Hepatocyte (in vitro differentiated cells): ENCODE measurements at regions not wholly inside any gene's neighbourhood (a gene's known extent, or its start where the extent isn't known, plus 50 kb on each side); places are given as distances from the start of the nearest gene placed in this dataset.

Experiments
- DNase-seq: peaks from one replicate; pipeline ENCODE4 v3.0.0-alpha.2; 2016; ENCODE audit warnings: low spot score
- H2AFZ ChIP-seq: fragments of 200-600 bp; sonication (generic); 2 replicates; pipeline ENCODE4 v1.6.0; 2016; ENCODE audit warnings: antibody characterized with exemption, mild to moderate bottlenecking
- H3K27ac ChIP-seq: fragments of 200-600 bp; sonication (generic); 2 replicates; pipeline ENCODE4 v1.5.1; 2016; ENCODE audit warnings: mild to moderate bottlenecking
- H3K27me3 ChIP-seq: fragments of 200-600 bp; sonication (generic); 2 replicates; pipeline ENCODE4 v1.6.1; 2016
- H3K36me3 ChIP-seq: fragments of 200-600 bp; sonication (generic); replicated peaks from 2 replicates; pipeline ENCODE4 v1.5.1; 2016; ENCODE audit warnings: low read depth; ENCODE audit not compliant: insufficient read depth
- H3K4me1 ChIP-seq: fragments of 200-600 bp; sonication (generic); 2 replicates; pipeline ENCODE4 v1.5.1; 2016; ENCODE audit warnings: mild to moderate bottlenecking, moderate library complexity; ENCODE audit not compliant: insufficient read depth
- H3K4me2 ChIP-seq: fragments of 200-600 bp; sonication (generic); 2 replicates; pipeline ENCODE4 v1.6.0; 2016
- H3K4me3 ChIP-seq: fragments of 200-600 bp; sonication (generic); 2 replicates; pipeline ENCODE4 v1.5.1; 2016; ENCODE audit warnings: mild to moderate bottlenecking
- H3K79me2 ChIP-seq: fragments of 200-600 bp; sonication (generic); 2 replicates; pipeline ENCODE4 v1.6.0; 2017; ENCODE audit warnings: mild to moderate bottlenecking
- H3K9me2 ChIP-seq: fragments of 200-600 bp; sonication (generic); replicated peaks from 2 replicates; pipeline ENCODE4 v1.6.0; 2017; ENCODE audit warnings: mild to moderate bottlenecking; ENCODE audit not compliant: insufficient read depth
- H3K9me3 ChIP-seq: fragments of 200-600 bp; sonication (generic); 2 replicates; pipeline ENCODE4 v1.5.1; 2016; ENCODE audit warnings: low read depth, mild to moderate bottlenecking
- H4K20me1 ChIP-seq: fragments of 200-600 bp; sonication (generic); 2 replicates; pipeline ENCODE4 v1.6.0; 2016; ENCODE audit warnings: mild to moderate bottlenecking; ENCODE audit not compliant: insufficient read depth, poor library complexity, severe bottlenecking
- EZH2 ChIP-seq: fragments of 200-600 bp; sonication (generic); IDR thresholded peaks from 2 replicates; pipeline ENCODE4 v1.6.1; 2016; ENCODE audit warnings: antibody characterized with exemption, mild to moderate bottlenecking, borderline replicate concordance
- EZH2phosphoT487 ChIP-seq: fragments of 200-600 bp; sonication (generic); IDR thresholded peaks from one replicate; pipeline ENCODE4 v1.6.1; 2018; ENCODE audit warnings: antibody characterized with exemption, mild to moderate bottlenecking, low read depth, moderate library complexity; ENCODE audit not compliant: unreplicated experiment, severe bottlenecking
- WGBS: methylation state at CpG from one replicate; pipeline ENCODE4 v1.1.6; 2016; ENCODE audit warnings: low lambda C conversion rate; ENCODE audit errors: missing lambda C conversion rate; 5-methylcytosine and 5-hydroxymethylcytosine counted together
- TF ChIP-seq, protein P1 (sequence below): fragments of 200-600 bp; sonication (generic); IDR thresholded peaks from 2 replicates; pipeline ENCODE4 v1.5.1; 2016; ENCODE audit warnings: antibody characterized with exemption, mild to moderate bottlenecking; ENCODE audit not compliant: poor library complexity

DNA sequence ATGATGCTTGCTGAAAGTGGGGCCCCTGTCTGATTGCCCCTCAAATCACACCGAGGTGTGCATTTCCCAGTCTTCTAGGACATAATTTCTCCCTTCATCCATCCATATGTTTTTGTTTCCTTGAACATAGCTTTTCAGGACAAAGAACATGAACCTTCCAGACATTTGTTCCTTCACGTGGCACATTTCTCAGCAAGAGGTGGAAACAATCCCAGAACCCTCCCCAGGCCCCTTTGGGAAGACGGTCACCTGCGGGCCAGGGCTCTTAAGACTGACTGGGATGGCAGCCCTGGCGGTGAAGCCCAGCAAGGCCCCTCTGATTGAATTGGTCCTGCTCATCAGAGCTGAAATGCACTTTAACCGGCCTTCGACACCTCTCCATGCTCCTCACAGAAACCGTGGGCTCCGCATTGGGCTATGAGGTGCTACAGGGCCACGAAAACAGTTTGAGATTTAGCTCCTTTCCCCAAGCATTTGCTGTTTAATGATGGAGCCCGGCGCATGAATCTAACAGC lies 522.5 kb upstream of the DPP6 start:
- no peak overlapping the region for H3K27ac ChIP-seq
- H3K79me2 ChIP-seq = no peaks in the 10 kb centered on the region
- 83% methylated on average over 12 of the region's 12 CpGs for whole genome bisulfite sequencing
- no peaks in the 10 kb centered on the region for H3K27me3 ChIP-seq
- no peak overlapping the region for H3K4me3 ChIP-seq
- no peaks in the 10 kb centered on the region for H3K9me2 ChIP-seq
- no peak for TF ChIP-seq EZH2
- TF ChIP-seq, protein P1, sequence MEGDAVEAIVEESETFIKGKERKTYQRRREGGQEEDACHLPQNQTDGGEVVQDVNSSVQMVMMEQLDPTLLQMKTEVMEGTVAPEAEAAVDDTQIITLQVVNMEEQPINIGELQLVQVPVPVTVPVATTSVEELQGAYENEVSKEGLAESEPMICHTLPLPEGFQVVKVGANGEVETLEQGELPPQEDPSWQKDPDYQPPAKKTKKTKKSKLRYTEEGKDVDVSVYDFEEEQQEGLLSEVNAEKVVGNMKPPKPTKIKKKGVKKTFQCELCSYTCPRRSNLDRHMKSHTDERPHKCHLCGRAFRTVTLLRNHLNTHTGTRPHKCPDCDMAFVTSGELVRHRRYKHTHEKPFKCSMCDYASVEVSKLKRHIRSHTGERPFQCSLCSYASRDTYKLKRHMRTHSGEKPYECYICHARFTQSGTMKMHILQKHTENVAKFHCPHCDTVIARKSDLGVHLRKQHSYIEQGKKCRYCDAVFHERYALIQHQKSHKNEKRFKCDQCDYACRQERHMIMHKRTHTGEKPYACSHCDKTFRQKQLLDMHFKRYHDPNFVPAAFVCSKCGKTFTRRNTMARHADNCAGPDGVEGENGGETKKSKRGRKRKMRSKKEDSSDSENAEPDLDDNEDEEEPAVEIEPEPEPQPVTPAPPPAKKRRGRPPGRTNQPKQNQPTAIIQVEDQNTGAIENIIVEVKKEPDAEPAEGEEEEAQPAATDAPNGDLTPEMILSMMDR = no peak
- H2AFZ ChIP-seq = no peak overlapping the region
- H3K36me3 ChIP-seq = no peaks in the 10 kb centered on the region
- H3K9me3 ChIP-seq = no peaks in the 10 kb centered on the region
- no peak for DNase-seq
- H4K20me1 ChIP-seq = no peaks in the 10 kb centered on the region
- H3K4me2 ChIP-seq = no peak overlapping the region
- H3K4me1 ChIP-seq = no peaks in the 10 kb centered on the region

DNA sequence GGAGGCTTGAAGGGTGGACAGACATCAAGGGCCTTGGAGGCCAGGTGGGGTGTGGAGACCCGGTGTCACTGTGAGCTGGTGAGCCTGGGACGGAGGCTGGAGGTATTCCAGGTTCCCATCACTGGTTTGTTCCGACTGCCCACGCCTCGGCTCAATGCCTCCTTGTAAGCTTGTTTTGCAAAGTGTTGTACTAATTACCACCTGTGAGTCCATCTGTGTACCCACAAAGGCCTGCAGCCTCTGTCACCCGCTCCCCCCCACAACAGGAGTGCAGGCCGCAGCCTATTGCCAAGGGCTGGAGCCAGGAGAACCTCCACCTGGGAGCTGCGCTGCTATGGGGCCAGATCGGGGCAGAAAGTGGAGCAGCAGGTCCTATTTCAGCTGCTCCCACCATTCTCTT lies 521.8 kb upstream of the DPP6 start:
- DNase-seq = no peak
- H3K4me2 ChIP-seq = no peak overlapping the region
- H2AFZ ChIP-seq = no peak overlapping the region
- no peaks in the 10 kb centered on the region for H3K79me2 ChIP-seq
- no peaks in the 10 kb centered on the region for H3K36me3 ChIP-seq
- TF ChIP-seq EZH2phosphoT487 (no peak), EZH2 (no peak)
- TF ChIP-seq, protein P1 = no peak
- H4K20me1 ChIP-seq = no peaks in the 10 kb centered on the region
- WGBS = 86% methylated on average over 8 of the region's 9 CpGs
- H3K27me3 ChIP-seq = no peaks in the 10 kb centered on the region
- H3K9me3 ChIP-seq = no peaks in the 10 kb centered on the region
- no peak overlapping the region for H3K4me3 ChIP-seq
- no peaks in the 10 kb centered on the region for H3K9me2 ChIP-seq
- H3K4me1 ChIP-seq = no peaks in the 10 kb centered on the region
- no peak overlapping the region for H3K27ac ChIP-seq

DNA sequence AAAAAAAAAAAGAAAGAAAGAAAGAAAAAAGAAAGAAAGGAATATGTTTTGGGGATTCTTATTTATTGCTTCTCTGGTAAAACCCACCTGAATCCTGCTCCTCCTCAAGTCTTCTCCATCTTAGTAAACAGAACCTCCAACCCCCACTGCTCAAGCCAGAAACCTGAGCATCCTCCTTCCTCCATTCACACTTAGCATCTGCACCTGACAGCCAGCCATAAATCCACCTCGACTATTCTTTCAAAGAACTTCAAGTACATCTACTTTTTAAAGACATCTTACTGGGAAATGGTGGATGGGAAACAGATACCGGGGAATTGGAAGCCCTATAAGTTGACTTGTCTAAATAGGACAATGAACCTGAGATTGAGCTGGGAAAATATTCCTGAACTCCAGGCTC lies 519.9 kb upstream of the DPP6 start:
- Histone ChIP-seq H3K36me3 (no peaks in the 10 kb centered on the region), H3K4me2 (no peak overlapping the region), H3K27me3 (no peaks in the 10 kb centered on the region), H3K27ac (no peak overlapping the region), H3K4me3 (no peak overlapping the region), H3K9me2 (no peaks in the 10 kb centered on the region), H4K20me1 (no peaks in the 10 kb centered on the region), H2AFZ (no peak overlapping the region), H3K4me1 (no peaks in the 10 kb centered on the region), H3K9me3 (no peaks in the 10 kb centered on the region), H3K79me2 (no peaks in the 10 kb centered on the region)
- WGBS = 77% methylated on average over 2 of the region's 2 CpGs
- DNase-seq = no peak
- TF ChIP-seq, protein P1 = no peak
- no peak for TF ChIP-seq EZH2phosphoT487
- no peak for TF ChIP-seq EZH2

DNA sequence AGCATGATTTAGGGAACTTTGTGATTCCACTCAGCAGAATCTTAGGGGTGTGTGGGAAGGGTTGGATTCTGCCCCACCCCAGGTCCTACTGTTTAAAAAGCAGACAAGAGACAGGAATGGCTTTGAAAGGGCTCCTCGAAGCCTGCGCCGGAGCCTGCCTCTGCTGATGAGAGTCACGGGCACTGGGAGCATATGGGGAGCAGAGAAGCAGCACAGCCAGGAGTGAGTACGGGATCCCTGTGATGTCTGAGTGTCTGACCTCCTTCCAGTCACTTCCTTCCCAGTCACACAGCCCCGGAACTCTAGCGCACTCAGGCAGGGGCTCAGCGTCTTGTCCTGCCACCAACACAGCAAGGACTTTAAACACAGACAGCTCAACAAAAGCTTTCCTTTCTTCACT lies 514.9 kb upstream of the DPP6 start:
- Histone ChIP-seq H3K4me1 (no peaks in the 10 kb centered on the region), H3K9me2 (no peaks in the 10 kb centered on the region), H4K20me1 (no peaks in the 10 kb centered on the region), H3K79me2 (no peaks in the 10 kb centered on the region), H3K9me3 (no peaks in the 10 kb centered on the region), H3K4me3 (no peak overlapping the region), H2AFZ (no peak overlapping the region), H3K36me3 (no peaks in the 10 kb centered on the region), H3K27me3 (no peaks in the 10 kb centered on the region), H3K4me2 (no peak overlapping the region), H3K27ac (no peak overlapping the region)
- no peak for DNase-seq
- TF ChIP-seq EZH2 (no peak), EZH2phosphoT487 (no peak)
- TF ChIP-seq, protein P1 = no peak
- 78% methylated on average over 8 of the region's 8 CpGs for WGBS
